ENCODE measurements at regions not wholly inside any gene's neighbourhood (a gene's known extent, or its start where the extent isn't known, plus 50 kb on each side); places are given as distances from the start of the nearest gene placed in this dataset.

- no peak for DNase-seq (ENCODE audit: low read depth)
These were observed 653.3 kb downstream of the CDH11 start for GRCh38 chr16:64468515-64469090.

GRCh38 chr16:64459821-64460220 lies 662.0 kb downstream of the CDH11 start:
- DNase-seq (ENCODE audit: low read depth) = no peak

GRCh38 chr16:64459402-64459801 lies 662.5 kb downstream of the CDH11 start:
- no peak for DNase-seq (ENCODE audit: low read depth)

GRCh38 chr16:64455275-64455674 lies 666.6 kb downstream of the CDH11 start:
- DNase-seq (ENCODE audit: low read depth) = peak; percentile 37

- no peak for DNase-seq (ENCODE audit: low read depth)
These were observed 668.2 kb downstream of the CDH11 start for GRCh38 chr16:64453646-64454045.

- DNase-seq (ENCODE audit: low read depth) = peak; percentile 43
These were observed 669.4 kb downstream of the CDH11 start for GRCh38 chr16:64452446-64452845.

- peak; percentile 23 for DNase-seq (ENCODE audit: low read depth)
These were observed 671.7 kb downstream of the CDH11 start for GRCh38 chr16:64450177-64450576.

DNA sequence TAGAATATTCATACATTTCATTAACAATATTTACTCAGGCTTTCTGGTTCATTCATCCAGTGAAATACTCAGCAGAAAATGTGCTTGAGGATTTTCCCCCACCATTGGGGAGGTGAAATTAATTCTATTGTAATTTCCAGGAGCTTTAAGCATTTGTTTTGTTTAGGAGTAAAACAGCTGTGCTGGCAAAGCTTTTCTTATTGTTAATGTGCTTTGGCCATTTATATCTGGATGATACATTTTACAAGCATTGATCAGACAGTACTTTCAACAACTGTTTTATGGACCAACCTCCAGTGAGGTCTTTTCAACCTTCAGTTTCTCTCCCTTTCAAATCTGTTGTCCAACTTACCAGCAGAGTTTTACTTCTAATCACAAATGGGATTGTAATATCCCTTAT lies 672.4 kb downstream of the CDH11 start:
- no peak for DNase-seq (ENCODE audit: low read depth)

- no peak for DNase-seq (ENCODE audit: low read depth)
These were observed 676.2 kb downstream of the CDH11 start for GRCh38 chr16:64445649-64446048.

- no peak for DNase-seq (ENCODE audit: low read depth)
These were observed 676.6 kb downstream of the CDH11 start for GRCh38 chr16:64445245-64445644.

DNA sequence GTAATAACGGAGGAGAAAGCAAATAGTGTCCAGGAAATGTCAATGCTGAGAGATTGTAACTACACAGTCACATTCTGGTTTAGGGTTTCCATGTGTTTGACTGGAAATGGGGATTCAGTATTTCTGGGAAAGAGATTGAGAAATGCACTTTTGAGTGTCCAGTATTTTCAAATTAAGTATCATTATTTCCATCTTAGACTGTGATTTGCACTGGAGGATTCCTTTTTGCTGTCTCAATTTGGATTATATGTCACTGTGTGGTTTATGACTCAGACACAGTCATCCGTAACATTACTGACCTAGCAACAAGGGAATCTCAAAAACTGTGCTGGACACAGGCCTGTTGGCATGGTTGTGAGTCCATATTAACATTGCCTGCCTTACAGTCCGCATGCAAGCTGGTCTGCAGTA lies 681.4 kb downstream of the CDH11 start:
- peak; percentile 97 for DNase-seq (ENCODE audit: low read depth)

DNA sequence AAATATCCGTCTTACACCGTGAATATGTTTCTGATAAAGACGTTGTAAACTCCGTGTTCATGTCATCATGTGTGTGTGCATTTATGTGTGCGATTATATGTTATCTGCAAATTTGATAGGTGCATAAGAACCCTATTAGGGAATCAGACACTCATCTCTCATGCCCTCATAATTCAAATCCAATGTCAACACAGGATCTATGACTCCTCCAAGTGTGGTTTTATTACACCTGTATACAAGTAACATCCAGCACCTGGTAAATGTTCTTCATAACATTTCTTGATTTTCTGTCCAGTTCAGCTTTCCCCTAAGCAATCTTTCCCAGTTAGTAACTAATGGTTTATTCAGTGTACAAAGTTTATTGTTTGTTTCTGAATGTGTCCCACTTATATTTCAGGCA lies 681.9 kb downstream of the CDH11 start:
- DNase-seq (ENCODE audit: low read depth) = no peak

- DNase-seq (ENCODE audit: low read depth) = no peak
These were observed 684.0 kb downstream of the CDH11 start for GRCh38 chr16:64437706-64438324.

GRCh38 chr16:64434526-64435069 lies 687.3 kb downstream of the CDH11 start:
- no peak for DNase-seq (ENCODE audit: low read depth)

GRCh38 chr16:64428463-64429113 lies 693.3 kb downstream of the CDH11 start:
- DNase-seq (ENCODE audit: low read depth) = peak; percentile 68

- no peak for DNase-seq (ENCODE audit: low read depth)
These were observed 695.7 kb downstream of the CDH11 start for GRCh38 chr16:64426131-64426666.

DNA sequence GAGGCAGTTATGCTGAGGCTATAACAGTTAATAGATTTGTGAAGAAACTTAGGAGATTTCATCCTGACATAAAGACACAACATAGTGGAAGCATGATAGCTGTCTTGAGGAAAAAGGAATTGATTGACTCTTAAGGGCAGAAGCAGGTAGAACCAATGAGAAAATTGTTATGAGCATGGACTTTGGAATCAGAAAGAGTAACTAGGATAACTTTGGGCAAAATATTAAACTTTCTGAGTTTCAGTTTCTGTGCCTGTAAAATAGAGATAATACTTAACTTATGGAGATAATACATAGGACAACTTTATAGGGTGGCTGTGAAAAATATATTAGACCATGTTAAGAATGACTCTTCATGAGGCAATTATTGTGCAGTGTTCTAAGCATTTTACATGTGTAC lies 696.5 kb downstream of the CDH11 start:
- no peak for DNase-seq (ENCODE audit: low read depth)

GRCh38 chr16:64422259-64422658 lies 699.6 kb downstream of the CDH11 start:
- no peak for DNase-seq (ENCODE audit: low read depth)

DNA sequence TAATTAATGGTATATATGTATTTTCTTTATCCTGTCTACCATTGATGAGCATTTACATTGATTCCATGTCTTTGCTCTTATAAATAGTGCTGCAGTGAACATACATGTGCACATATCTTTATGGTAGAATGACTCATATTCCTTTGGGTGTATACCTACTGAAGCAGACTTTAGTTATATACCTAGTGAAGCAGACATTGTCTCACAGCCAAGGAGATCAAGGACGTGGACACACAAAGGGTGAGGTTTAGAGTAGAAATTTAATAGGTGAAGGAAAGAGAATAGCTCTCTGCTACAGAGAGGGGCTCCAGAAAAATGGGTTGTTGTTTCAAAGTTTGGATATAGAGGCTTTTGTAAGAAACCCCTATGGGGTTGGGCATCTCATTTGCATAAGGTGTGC lies 700.3 kb downstream of the CDH11 start:
- no peak for DNase-seq (ENCODE audit: low read depth)

- no peak for DNase-seq (ENCODE audit: low read depth)
These were observed 702.0 kb downstream of the CDH11 start for GRCh38 chr16:64419832-64420231.

DNA sequence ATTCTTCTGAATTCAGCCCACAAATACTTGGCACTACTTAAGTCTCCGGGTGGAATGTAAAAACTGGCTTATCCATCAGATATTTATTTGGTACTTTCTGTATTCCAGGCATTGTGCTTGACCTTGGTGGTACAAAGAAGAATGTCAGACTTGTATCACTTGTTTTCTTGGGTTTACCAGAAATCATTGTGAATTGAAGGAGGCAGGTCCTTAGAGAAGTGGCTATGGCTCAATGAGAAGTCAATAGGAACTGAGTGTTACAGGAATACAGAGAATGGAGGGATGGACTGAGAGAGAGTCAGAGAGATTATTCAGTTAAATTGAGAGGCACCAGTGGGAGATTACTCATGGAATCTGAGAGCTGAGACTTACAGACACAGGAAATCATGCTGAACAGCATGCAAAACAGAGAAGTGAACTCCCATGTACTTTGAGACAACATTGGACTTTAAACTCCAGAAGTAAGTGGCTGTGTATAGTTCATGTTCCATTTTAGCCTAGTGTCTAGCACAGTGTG lies 704.1 kb downstream of the CDH11 start:
- DNase-seq (ENCODE audit: low read depth) = peak; percentile 83

DNA sequence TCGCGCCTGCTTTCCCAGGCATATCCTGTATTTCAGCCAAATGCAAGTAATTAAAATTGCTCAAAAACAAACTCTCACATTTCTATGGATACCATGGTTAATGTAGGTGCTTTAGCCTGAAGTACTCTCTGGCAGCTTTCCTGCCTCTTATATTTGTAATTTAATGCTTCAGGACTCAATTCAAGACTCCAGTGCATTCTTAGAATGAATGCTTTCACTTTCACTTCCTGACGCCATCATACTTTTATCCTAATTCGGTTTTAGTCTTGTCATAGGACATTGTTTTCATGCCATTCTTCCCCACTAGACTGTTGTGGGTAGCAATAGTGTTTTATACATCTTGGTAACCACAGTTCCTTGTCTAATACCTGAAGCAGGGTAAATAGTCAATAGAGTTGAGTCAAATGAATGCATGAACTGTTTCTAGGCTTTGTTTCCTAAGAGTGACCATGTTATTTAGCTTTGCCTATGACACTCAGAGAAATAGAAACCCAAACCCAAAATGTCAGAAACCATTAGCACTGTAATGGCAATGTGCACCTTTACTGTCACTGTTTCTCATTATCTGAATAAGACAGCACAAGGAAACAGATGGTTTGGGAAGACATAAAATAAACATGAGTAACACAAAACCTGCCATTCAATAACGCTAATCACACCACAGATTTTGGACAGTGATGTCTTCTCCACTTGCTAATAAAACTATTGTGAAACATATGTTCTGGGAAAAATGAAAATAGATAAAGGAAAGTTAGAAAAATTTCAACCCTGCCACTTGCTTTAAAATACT lies 705.5 kb downstream of the CDH11 start:
- DNase-seq (ENCODE audit: low read depth) = peak; percentile 38
